ENCODE measurements at regions not wholly inside any gene's neighbourhood (a gene's known extent, or its start where the extent isn't known, plus 50 kb on each side); places are given as distances from the start of the nearest gene placed in this dataset.

GRCh38 chrX:112355931-112356330 is 273.4 kb upstream of the TRPC5 start:
- no peak for TF ChIP-seq CTCF (IDR thresholded peaks at IDR 0.05)
- TF ChIP-seq POLR2A (IDR thresholded peaks at IDR 0.05): no peak
- no peak for TF ChIP-seq EP300 (IDR thresholded peaks at IDR 0.05)
- TF ChIP-seq POLR2AphosphoS5 (IDR thresholded peaks at IDR 0.05): no peak

All from gastroesophageal sphincter (tissue), 3 donors.